ENCODE measurements at regions not wholly inside any gene's neighbourhood (a gene's known extent, or its start where the extent isn't known, plus 50 kb on each side); places are given as distances from the start of the nearest gene placed in this dataset.
A peak's percentile ranks its signal among the peaks of the same experiment; 100 is the strongest.
"Not testable (repeated sequence)": the region's sequence is repeated elsewhere in the genome, so short reads cannot be mapped to it uniquely, and the experiment has no call there.

DNA sequence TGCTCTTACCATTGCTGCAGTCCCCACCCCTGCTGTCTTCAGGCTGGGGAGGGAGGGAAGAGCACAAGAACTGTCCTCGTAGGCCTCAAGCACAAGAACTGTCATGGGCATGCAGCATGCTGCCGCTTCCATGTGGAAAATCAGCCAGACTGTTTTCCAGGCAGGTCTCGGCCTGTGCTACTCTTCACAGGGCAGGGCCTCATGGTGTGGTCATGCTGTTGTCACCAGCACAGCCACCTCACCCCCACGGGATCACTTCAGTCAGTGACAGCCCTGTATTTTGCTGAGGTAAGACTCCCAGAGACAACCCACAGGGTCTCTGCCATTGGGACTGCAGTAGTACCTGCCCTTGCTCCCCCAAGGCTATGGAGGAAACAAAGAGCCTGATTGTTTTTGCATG is 205.3 kb downstream of the NAP1L3 start:
- no peak for DNase-seq

DNA sequence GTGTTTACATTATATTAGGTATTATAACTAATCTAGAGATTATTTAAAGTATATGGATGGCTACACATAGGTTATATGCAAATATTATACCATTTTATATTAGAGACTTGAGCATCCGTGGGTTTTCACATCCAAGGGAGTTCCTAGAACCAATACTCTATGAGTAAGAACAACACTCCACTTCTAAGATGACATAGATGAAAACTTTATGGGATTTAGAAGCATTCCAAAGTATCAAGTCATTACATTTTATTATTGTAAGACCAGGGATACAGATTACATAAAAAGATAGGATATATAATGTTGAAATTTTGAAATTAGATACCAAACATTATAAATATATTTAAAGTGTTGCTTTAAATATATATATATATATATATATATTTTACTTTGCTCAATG is 207.0 kb downstream of the NAP1L3 start:
- DNase-seq: no peak

DNA sequence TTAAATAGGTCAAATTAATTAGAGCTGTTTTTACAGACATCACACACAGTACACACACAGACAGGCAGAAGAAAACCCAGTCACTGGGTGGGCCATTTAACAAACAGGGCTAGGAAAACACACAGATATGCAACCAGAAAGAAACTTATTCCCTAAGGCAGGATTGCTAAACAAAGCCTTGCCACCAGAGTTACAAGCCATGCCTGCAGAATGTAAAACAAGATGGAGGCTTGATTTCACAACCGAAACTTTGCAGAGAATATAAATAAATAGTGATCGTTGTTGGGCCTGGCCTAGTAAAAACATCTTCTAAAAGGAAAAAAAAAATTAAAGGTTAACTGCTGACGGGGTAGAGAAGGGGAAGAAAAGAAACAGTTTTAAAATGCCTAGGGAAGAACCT is 212.3 kb downstream of the NAP1L3 start:
- DNase-seq: no peak

DNA sequence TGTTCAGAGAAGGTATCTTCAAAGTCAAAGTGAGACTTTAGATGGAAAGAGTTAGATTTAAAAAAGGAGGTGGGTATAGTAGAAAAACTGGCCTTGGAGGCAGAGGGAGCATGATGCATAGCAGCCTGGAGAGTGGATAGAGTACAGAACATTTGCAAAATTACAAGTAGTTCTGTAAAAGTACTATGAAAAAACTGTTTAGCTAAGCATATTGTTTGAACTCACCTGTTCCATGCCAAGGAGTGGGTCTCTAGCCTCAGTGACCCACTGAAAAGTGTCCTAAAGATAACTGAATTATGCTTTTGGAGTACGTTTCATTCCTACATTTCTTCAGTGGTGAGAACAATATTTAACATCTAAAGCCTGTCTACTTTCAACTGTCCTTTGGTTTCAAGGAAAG is 218.9 kb downstream of the NAP1L3 start:
- no peak for DNase-seq

DNA sequence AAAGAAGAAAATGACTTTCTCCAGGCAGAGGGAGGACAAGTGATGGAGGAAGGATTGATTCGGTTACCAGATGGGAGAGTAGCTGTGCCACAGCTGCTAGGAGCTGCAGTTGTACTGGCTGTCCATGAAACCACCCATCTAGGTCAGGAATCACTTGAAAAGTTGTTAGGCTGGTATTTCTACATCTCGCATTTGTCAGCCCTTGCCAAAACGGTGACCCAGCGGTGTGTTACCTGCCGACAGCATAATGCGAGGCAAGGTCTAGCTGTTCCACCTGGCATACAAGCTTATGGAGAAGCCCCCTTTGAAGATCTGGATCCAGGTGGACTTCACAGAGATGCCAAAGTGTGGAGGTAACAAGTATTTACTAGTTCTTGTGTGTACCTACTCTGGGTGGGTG is 238.7 kb downstream of the NAP1L3 start:
- not testable (repeated sequence) for DNase-seq

DNA sequence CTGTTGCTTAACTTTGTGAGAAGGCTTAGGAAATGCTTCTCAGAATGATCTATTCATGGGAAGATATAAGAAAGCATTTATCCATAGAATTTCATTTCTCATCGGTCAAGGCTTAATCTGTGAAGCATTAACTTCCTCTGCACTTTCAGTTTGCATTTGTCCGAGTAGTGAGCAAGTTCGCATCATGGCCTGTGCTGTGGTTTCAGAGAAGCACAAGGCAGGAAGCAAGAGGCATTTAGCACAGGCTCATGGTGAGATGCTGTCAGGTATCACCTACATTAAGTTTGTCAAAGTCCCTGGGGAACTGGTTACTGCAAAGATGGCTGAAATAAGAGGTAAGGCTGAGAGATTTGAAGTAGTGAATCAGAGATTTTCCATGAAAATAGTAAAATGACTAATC is 244.9 kb downstream of the NAP1L3 start:
- DNase-seq: no peak

DNA sequence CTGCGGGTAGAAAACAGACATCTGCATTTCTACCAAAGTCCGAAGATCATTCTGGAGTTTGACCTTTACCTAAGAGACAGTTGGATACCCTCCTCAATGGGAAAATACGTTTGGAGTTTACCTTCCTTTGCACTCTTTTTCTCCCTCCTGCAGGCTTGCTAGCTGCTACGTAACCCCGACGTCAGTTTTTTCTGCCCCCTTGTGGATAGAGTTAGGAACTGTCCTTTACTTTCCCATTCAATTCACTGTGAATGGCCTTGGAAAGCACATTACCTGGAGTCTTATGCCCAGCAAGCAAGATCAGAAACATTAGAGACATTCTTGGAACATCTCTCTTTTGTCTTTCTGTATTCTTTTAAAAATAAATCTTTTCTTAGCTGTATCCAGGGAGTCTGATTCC is 250.7 kb downstream of the NAP1L3 start:
- DNase-seq: peak; percentile 39

DNA sequence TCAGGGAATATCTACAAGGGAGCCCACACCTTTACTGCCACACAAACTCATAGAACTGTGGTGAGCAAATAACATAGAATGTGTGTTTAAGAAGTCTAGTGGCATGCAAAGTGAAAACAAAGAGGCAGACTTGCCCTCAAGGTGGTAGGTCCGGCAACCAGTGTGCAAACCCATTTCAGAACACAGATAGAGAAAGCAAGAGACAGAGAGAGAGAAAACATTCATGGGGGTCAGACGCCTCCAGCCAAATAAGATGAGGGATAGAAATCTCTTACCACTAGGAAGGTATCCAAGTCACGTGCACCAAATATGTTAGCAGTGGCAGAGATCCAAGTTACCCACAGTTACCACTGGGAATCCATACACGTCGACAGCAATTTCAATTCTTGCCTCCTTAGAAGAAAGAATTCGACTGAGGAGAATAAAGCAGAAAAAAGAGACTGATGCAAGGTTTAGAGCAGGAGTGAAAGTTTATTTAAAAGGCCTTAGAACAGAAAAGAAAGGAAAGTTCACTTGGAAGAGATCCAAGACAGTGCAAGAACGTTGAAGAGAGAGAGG is 252.8 kb downstream of the NAP1L3 start:
- DNase-seq: no peak

DNA sequence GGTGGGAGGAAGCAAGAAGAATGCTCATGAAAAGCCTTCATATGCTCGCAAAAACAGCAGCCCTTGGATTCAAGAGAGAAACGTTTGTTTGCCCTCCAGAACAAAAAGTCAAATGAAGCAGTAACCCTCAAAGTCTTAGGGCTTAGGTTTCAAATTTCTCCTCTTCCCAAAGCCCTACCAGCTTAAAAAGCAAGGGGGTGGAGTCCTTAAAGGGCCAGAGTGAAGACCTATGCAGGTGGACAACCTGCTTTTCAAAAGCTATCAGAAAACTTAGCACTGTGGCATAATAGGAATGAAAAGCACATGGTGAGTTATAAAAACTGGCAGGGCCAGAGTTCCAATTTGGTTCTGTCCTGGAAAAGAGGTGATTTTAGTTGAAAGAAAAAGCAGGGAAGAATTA is 253.3 kb downstream of the NAP1L3 start:
- peak; percentile 1 for DNase-seq

DNA sequence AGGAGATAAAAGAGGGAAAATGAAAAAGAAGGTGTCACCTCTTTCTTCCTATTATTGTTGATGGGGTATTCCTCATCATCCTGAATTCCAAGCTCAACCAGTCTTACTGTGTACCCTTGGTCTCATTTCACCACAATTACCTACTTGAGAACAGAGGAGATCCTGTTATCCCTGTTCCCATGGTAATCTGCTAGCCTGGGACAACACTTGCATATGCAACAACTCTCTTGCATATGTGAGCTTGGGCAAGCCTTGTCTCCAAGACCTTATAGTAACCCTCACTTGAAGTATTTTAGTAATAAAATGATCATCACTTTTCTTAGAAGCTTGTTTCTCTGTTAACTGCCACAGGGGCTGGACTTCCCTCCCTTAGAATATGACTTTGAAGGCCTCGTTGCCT is 253.7 kb downstream of the NAP1L3 start:
- DNase-seq: no peak

DNA sequence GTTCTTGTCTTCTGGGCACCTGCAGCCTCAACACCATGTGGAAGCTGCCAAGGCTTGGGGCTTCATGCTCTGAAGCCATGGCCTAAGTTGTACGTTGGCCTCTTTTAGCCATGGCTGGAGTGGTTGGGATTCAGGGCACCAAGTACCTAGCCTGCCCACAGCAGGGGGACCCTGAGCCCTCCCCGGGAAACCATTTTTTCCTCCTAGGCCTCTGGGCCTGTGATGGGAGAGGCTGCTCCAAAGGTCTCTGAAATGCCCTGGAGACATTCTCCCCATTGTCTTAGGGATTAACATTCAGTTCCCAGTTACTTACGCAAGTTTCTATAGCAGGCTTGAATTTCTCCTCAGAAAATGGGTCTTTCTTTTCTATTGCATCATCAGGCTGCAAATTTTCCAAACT is 269.3 kb downstream of the NAP1L3 start:
- no peak for DNase-seq

DNA sequence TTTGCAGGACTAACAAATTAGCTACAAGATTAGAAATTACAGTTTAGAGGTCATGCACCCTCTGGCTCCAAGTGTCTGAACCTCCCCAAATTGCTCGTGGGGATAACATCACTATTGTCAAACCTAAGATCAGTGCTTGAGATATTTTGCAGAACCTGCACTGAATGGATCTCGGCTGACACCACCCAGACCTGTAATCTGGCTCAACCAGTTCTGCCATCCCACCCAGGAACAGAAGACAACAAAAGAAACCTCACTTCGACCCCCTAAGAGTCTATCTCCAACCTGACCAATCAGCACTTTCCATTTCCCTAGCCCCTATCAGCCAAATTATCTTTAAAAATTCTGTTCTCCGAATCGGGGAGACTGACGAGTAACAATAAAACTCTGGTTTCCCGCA is 318.7 kb downstream of the NAP1L3 start:
- DNase-seq: no peak

DNA sequence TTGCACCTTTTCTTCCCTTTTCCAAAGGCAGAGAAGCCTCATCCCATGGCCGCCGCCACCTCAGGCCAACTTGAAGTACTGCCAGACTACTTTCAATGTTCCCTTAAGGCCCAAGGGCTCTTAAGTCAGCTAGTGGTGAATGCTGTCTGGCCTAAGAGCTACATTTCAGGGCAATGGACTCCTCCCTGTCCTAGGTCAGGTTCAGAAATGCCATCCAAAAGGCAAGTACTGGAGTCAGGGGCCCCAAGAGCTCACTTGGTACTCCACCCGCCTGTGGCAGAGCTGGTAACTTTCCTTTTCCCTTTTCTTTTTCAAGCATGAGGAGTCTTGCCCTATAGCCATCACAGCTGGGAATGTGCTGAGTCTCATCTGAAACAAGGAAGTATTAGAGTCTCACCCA is 327.1 kb downstream of the NAP1L3 start:
- no peak for DNase-seq

DNA sequence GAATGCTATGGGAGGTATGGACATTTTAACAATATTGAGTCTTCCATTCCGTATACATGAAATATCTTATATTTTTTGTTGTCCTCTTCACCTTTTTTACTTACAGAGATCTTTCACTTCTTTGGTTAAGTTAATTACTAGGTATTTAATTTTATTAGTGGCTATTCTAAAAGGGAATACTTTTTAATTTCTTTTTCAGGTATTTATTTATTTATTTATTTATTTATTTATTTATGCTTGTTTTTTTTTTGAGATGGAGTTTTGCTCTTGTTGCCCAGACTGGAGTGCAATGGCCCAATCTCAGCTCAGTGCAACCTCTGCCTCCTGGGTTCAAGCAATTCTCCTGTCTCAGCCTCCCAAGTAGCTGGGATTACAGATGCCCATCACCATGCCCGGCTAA is 329.1 kb downstream of the NAP1L3 start:
- not testable (repeated sequence) for DNase-seq

DNA sequence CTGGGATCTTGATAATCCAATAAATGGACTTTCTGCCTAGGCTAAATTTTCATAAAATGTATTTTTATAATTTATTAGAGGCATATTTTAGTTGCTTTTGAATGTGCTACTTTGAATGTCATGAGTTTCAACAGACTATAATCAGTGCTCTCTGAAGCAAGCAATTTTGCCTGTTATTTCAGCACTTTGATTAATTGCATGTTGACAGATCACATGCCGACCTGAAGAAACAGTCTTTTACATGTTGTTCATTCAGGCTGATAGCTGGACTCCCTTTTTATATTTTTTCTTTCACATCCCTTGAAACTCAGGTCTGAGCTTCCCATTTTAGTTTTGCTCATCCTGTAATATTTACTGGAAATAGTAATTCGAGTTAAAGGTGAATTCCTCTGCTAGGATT is 341.0 kb downstream of the NAP1L3 start:
- no peak for DNase-seq

DNA sequence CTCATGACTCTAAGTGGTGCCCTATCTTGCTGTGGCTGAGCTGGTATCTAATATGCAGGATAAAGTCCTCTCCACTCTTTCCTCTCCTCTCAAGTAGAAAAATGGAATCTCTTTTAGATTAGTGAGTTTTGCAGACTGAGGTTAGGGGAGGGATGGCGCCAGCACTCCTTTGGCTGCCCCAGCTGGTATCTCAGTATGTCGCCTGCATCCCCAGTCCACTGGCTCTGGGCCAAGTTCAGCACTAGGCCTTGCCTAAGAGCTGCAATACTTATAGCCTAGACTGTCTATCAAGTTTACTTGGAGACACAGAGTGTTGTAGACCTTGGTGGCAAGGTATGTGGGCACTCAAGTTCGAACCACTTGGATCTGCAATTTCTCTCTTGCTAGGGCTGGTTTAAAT is 351.3 kb downstream of the NAP1L3 start:
- no peak for DNase-seq

DNA sequence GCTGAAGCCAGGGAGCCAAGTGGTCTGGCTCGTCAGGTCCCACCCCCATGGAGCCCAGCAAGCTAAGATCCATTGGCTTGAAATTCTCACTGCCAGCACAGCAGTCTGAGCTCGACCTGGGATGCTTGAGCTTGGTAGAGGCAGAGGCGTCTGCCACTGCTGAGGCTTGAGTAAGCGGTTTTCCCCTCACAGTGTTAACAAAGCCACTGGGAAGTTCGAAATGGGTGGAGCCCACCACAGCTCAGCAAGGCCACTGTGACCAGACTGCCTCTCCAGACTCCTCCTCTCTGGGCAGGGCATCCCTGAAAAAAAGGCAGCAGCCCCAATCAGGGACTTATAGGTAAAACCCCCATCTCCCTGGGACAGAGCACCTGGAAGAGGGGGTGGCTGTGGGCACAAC is 353.8 kb downstream of the NAP1L3 start:
- DNase-seq: no peak

Measured in NCI-H510A treated with DMSO at 0.1 percent for 48 hours (cell line).